PFSK-1 (cell line): ENCODE measurements at regions not wholly inside any gene's neighbourhood (a gene's known extent, or its start where the extent isn't known, plus 50 kb on each side); places are given as distances from the start of the nearest gene placed in this dataset.

Experiments used
- FOXP2 ChIP-seq: optimal IDR thresholded peaks from 2 replicates; pipeline ENCODE3; 2011; ENCODE audit warnings: borderline replicate concordance, control low read depth, inconsistent platforms; ENCODE audit not compliant: insufficient read depth; ENCODE audit errors: extremely low read length, extremely low read depth
- POLR2AphosphoS5 ChIP-seq: IDR thresholded peaks from 2 replicates; pipeline ENCODE4 v1.6.1; 2012; ENCODE audit warnings: low read depth, mild to moderate bottlenecking, control low read depth, low read length, moderate library complexity
- TAF1 ChIP-seq: IDR thresholded peaks from 2 replicates; pipeline ENCODE4 v1.6.1; 2012; ENCODE audit warnings: low read length, control low read depth, borderline replicate concordance; ENCODE audit not compliant: insufficient read depth
- TF ChIP-seq, protein P1 (sequence below), 2 experiments: IDR thresholded peaks; 2 replicates each; pipeline versions ENCODE4 v1.6.1 to v1.8.0; 2011 to 2012; ENCODE audit warnings: low read depth in 2 of 2, low read length in 2 of 2, control low read depth in 1 of 2, inconsistent platforms in 1 of 2, mild to moderate bottlenecking in 1 of 2, moderate library complexity in 1 of 2; ENCODE audit not compliant: insufficient read depth in 1 of 2

GRCh38 chr1:238088560-238089290, 198.0 kb upstream of the ZP4 start:
- TF ChIP-seq POLR2AphosphoS5 (no peak), FOXP2 (no peak), TAF1 (no peak)
- TF ChIP-seq, protein P1, sequence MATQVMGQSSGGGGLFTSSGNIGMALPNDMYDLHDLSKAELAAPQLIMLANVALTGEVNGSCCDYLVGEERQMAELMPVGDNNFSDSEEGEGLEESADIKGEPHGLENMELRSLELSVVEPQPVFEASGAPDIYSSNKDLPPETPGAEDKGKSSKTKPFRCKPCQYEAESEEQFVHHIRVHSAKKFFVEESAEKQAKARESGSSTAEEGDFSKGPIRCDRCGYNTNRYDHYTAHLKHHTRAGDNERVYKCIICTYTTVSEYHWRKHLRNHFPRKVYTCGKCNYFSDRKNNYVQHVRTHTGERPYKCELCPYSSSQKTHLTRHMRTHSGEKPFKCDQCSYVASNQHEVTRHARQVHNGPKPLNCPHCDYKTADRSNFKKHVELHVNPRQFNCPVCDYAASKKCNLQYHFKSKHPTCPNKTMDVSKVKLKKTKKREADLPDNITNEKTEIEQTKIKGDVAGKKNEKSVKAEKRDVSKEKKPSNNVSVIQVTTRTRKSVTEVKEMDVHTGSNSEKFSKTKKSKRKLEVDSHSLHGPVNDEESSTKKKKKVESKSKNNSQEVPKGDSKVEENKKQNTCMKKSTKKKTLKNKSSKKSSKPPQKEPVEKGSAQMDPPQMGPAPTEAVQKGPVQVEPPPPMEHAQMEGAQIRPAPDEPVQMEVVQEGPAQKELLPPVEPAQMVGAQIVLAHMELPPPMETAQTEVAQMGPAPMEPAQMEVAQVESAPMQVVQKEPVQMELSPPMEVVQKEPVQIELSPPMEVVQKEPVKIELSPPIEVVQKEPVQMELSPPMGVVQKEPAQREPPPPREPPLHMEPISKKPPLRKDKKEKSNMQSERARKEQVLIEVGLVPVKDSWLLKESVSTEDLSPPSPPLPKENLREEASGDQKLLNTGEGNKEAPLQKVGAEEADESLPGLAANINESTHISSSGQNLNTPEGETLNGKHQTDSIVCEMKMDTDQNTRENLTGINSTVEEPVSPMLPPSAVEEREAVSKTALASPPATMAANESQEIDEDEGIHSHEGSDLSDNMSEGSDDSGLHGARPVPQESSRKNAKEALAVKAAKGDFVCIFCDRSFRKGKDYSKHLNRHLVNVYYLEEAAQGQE (IDR thresholded peaks at IDR 0.05; ENCODE audit: insufficient read depth in 1 of 2, low read depth in 2 of 2, low read length in 2 of 2) = no peak
